ENCODE measurements at regions not wholly inside any gene's neighbourhood (a gene's known extent, or its start where the extent isn't known, plus 50 kb on each side); places are given as distances from the start of the nearest gene placed in this dataset.
"Not testable (repeated sequence)": the region's sequence is repeated elsewhere in the genome, so short reads cannot be mapped to it uniquely, and the experiment has no call there.

DNA sequence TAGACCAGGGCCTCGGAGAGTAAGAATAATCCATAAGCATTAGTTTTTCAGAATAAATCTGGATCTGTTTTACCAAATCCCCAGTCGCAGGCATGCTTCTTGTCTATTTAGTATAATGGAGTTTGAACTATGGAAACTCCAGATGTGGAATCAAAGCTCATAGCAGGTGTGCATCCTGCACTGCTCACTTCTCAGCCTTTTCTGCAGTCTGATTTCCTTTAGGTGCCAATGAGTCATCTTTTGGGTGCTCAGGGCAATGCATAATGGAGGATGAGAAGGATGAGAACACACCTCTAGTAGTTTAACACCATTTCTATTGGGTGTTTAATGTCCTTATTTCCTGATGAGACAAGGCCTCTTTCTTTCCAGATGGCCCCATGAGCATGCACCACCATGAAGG is 961.2 kb downstream of the TMEM121 start:
- no peak for DNase-seq

- no peak for DNase-seq
Observed at GRCh38 chr14:106488291-106488690, 961.9 kb downstream of the TMEM121 start.

DNA sequence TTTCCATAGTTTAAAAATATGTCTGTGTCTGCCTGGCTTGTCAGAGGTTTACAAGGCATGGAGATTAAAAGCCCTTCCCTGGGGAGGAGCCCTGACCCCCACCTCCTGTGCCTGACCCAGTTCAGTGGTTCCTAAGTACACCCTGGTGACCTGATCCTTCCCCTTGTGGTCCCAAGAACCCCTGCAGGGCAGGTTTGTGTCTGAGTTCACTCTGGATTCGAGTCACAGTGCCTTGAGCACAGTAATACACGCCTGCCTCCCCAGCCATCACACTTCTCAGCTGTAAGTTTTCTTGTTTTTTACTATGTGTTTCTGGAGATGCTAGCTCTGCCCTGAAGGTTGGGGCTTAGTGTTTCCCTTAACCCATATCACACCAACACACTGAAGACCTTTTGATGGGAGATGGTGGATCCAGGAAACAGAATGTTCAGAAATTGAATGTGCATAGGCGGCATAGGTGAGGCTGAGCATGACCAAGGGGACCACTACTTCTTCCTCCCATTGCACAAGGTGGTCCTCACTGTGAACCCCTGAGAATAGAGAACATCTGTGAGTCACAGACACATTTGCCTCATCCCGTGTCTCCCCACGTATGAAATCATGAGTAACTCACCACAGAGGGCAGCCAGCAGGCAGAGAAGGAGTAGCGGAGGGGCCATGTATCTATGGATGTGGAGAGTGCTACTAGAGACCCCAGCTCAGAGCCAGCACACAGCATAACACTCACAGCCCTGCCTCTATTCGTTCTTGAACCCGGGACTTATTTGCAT is 962.9 kb downstream of the TMEM121 start:
- DNase-seq, result no peak

GRCh38 chr14:106490442-106490841 is 964.1 kb downstream of the TMEM121 start:
- no peak for DNase-seq

GRCh38 chr14:106491851-106492250 is 965.5 kb downstream of the TMEM121 start:
- no peak for DNase-seq

DNA sequence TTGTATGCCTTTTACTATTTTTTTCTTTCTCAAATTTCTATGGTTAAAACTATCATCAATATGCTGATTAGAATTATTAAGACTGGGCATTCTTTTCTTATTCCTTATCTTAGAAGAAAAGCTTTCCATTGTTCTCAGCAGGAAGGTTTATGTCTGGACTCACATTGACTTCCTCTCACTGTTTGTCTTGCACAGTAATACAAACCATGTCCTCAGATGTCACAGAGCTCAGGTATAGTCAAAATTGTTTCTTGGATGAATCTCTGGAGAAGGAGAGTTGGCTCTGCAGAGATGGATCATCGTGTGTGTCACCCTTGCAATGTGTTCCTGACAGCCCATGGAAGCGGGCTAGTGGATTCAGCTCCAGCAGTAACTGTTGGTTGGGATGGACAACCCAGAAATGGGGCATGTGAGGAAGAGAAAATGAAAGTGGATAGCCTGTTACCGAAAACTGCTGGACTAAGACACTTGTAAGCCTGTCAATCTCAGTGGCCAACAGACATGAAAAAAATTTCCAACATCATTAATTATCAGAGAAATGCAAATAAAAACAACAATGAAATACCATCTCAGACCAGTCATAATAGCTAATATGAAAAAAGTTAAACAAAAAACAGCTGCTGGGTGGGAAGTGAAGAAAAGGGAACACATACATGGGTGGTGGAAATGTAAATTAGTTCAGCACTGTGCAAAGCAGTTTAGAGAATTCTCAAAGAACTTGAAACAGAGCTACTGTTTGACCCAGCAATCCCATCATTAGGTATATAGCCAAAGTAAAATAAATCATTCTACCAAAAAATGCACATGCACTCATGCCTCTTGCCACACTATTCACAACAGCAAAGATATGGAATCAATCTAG is 967.8 kb downstream of the TMEM121 start:
- no peak for DNase-seq

DNA sequence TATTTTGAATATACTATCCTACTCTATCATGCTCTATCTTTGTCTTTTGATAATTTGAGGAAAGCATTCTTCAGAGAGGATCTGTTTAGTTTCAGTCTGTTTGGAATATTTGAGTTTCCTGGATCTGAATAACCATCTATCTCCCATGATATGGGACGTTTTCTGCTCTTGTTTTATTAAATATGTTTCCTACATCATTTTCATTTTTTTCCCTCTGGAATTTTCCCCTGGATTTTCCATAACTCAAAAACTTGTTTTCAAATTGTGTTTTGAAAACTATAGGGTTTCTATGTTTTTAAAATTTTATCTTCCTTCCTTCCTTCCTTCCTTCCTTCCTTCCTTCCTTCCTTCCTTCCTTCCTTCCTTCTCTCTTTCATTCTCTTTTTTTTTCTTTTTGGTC is 974.2 kb downstream of the TMEM121 start:
- DNase-seq, result no peak

- DNase-seq, result no peak
Observed at GRCh38 chr14:106501898-106502297, 975.5 kb downstream of the TMEM121 start.

DNA sequence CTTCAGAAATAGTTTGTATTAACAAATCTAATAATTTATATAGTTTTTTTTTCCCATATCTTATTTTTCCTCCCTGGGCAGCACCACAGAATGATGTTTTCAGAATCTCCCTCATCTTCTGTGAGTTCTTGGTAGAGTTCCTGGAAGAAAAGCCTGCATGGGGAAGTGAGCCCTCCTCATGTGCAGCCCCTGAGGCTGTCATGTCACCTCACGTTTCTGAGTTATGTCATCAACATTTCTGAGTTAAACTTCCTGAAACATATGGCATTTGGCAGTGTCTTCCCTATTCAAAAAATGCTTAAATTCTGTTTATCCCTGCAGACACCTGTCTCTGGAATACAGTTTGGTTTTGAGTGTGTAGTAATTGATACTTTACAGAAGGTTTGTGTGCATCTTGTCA is 979.0 kb downstream of the TMEM121 start:
- no peak for DNase-seq

GRCh38 chr14:106506881-106507305 is 980.5 kb downstream of the TMEM121 start:
- DNase-seq, result no peak

- DNase-seq, result no peak
Observed at GRCh38 chr14:106507354-106507753, 981.0 kb downstream of the TMEM121 start.

DNA sequence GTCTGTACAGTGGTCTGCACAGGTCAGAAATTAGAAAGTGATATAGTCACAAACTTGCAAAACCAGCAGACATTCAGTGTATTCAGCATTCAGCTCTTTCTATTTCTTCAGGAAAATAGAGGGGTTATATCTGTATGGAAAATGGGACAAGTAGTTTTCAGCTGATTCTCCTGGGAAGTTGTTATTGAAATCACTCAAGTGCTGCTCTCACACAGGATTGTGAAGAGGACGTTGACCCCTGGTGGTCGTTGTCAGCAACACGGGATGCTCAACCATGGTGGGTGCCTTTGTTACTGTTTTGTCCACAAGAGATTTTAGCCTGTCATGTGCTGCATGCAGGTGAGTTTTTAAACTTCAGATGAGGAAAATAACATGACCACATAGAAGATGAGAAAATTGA is 981.8 kb downstream of the TMEM121 start:
- DNase-seq, result no peak

DNA sequence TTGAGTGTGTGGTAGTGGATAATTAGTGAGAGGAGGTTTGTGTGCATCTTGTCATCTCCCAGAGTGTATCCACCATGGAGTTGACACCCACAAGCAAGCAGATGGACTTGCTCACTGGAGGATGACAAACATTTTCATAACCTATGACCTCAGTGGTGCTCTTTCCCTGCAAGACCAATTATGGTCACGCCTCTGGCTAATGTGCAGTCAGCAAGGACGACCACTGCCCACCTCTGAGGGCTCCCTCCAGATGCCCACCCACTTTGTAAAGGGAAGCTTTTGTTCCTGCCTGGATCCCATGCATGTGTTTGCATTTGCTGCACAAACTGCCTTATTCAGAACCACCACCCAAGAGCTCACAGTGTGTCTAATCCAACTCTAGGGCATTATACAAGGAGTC is 982.8 kb downstream of the TMEM121 start:
- no peak for DNase-seq

DNA sequence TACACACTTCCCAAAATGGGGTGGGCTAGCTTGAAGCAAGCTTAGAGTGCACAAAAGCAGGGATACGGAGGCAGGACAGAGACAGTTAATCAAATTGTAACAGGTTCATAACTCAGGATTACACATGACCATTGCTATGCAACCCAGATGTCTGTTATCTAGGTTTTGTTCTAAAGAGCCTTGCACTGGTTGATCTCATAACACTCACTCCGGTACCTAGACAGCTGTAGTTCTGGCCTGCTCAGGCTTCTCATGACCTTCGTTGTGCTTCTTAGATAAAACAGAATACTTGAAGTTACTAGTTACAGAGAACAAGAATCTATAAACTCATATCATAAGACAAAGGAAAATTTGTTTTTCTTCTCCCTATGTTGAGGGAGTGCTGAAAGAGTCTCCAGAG is 983.4 kb downstream of the TMEM121 start:
- no peak for DNase-seq

DNA sequence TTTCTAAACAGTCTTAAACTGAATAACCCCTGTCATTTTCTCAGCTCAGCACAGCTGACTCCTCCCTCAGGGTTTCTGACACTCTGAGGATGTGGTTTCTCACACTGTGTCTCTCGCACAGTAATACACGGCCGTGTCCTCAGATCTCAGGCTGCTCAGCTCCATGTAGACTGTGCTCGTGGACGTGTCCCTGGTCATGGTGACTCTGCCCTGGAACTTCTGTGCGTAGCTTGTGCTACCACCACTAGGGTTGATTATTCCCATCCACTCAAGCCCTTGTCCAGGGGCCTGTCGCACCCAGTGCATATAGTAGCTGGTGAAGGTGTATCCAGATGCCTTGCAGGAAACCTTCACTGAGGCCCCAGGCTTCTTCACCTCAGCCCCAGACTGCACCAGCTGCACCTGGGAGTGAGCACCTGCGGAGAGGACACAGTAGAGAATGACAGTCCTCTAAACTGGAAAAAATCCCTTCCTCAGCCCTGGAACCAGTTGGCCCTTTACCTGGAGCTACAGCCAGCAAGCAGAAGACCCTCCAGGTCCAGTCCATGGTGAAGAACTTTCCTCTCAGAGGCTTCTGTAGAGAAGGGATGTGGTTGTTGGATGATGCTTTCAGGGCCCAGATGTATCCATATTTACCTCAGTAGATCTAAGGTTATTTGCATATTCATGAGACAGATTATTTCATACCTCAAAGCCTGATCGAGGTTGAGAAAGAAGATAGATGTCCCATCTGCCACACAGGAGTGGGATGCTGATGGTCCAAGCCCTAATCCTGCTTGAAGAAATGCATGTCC is 984.8 kb downstream of the TMEM121 start:
- no peak for DNase-seq

DNA sequence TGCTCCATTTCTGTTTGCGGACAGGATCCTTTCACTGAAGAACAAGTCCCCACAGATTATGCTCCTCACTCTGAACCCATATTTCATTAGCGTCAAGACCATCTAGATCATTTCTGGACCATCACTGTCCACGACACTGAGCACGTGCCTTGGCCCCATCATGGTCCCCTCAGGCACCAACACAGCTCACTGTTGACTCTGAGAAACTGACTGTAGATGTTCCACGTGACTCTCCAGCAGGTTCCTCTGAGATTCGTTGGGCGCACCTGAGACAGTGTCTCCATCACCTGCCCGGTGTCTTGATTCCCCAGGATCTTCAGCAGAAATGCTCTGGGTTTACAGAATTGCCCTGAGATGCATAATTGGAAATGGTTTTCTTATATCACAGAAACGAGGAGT is 985.4 kb downstream of the TMEM121 start:
- no peak for DNase-seq

- no peak for DNase-seq
Observed at GRCh38 chr14:106513302-106513701, 986.9 kb downstream of the TMEM121 start.

- DNase-seq, result no peak
Observed at GRCh38 chr14:106518054-106518943, 991.9 kb downstream of the TMEM121 start.

GRCh38 chr14:106522118-106522517 is 995.7 kb downstream of the TMEM121 start:
- not testable (repeated sequence) for DNase-seq

DNA sequence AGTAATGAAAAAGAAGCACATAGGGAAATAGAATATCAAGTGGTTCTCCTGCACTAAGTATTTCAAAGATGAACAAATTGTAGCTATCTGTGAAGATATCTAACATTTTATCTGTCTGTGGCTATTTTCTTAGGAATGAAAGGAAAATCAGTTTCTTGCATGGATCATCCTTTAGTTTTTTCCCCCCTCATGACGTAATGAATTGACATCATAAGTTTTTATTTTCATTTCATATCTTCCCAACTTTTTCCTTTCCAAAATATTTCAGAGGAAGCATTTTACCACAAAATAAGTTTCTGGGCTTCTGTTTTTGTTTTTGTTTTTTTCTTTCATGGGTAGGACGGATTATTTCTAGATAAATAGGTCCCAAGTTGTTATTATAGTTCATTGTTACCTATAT is 996.6 kb downstream of the TMEM121 start:
- no peak for DNase-seq

GRCh38 chr14:106528717-106529116 is 1002.3 kb downstream of the TMEM121 start:
- no peak for DNase-seq

GRCh38 chr14:106530031-106530422 is 1003.6 kb downstream of the TMEM121 start:
- DNase-seq, result no peak
